ENCODE measurements at regions not wholly inside any gene's neighbourhood (a gene's known extent, or its start where the extent isn't known, plus 50 kb on each side); places are given as distances from the start of the nearest gene placed in this dataset.
"Not testable (repeated sequence)": the region's sequence is repeated elsewhere in the genome, so short reads cannot be mapped to it uniquely, and the experiment has no call there.

- Histone ChIP-seq H3K27ac (ENCODE audit: low read depth, low read length, poor library complexity, severe bottlenecking) (no peak overlapping the region), H3K27me3 (replicated peaks; ENCODE audit: insufficient read depth, low read depth, low read length, poor library complexity) (no peaks in the 10 kb centered on the region), H3K4me3 (ENCODE audit: low read depth, low read length, poor library complexity, severe bottlenecking) (no peak overlapping the region), H3K4me1 (ENCODE audit: insufficient read depth, low read length, poor library complexity, severe bottlenecking) (no peaks in the 10 kb centered on the region), H3K36me3 (ENCODE audit: insufficient read depth, low read length, poor library complexity, severe bottlenecking) (no peaks in the 10 kb centered on the region), H3K9me3 (ENCODE audit: low read depth, low read length, poor library complexity, severe bottlenecking) (no peaks in the 10 kb centered on the region)
- no peak for TF ChIP-seq EZH2 (IDR thresholded peaks at IDR 0.05; ENCODE audit: borderline replicate concordance, low read depth, low read length, poor library complexity, severe bottlenecking)
- TF ChIP-seq CTCF (conservative IDR thresholded peaks at IDR 0.05; ENCODE audit: low read depth, low read length): no peak
- POLR2A ChIA-PET (ENCODE audit: low non-redundant PET): no interaction called here
- no peak for DNase-seq (ENCODE audit: low spot score)
- no TSS peak for BruUV-seq (replicated peaks)
- CTCF ChIA-PET: no interaction called here
- intact Hi-C loops (cut with micrococcal nuclease; ENCODE audit: unreplicated experiment): no loop called here
Observed at GRCh38 chr5:103679873-103680272, 117.3 kb upstream of the NUDT12 start.

DNA sequence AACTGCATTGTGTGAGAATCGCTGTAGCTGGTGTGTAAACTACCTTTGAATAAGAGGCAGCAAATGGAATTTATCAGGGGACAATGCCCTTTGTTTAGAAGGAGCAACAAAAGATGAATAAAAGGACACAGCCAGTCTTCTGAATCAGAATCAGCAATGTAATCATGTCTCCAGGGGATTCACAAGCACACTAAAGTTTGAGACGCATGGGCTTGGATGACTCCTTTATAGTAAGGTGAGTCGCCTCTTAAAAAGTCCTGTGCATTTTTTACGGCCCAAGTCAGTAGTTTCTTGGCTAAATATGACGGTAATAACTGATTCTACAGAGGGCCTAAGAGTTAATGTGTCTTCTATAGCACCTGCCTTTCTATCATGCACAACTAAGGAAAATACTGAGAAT lies 113.6 kb upstream of the NUDT12 start:
- BruUV-seq (replicated peaks); POLR2A ChIA-PET (ENCODE audit: low non-redundant PET); H3K4me1 ChIP-seq (ENCODE audit: insufficient read depth, low read length, poor library complexity, severe bottlenecking); DNase-seq (ENCODE audit: low spot score); H3K27me3 ChIP-seq (replicated peaks; ENCODE audit: insufficient read depth, low read depth, low read length, poor library complexity); H3K27ac ChIP-seq (ENCODE audit: low read depth, low read length, poor library complexity, severe bottlenecking); H3K9me3 ChIP-seq (ENCODE audit: low read depth, low read length, poor library complexity, severe bottlenecking); H3K4me3 ChIP-seq (ENCODE audit: low read depth, low read length, poor library complexity, severe bottlenecking); CTCF ChIA-PET; intact Hi-C loops (cut with micrococcal nuclease; ENCODE audit: unreplicated experiment); H3K36me3 ChIP-seq (ENCODE audit: insufficient read depth, low read length, poor library complexity, severe bottlenecking): not testable (repeated sequence)

DNA sequence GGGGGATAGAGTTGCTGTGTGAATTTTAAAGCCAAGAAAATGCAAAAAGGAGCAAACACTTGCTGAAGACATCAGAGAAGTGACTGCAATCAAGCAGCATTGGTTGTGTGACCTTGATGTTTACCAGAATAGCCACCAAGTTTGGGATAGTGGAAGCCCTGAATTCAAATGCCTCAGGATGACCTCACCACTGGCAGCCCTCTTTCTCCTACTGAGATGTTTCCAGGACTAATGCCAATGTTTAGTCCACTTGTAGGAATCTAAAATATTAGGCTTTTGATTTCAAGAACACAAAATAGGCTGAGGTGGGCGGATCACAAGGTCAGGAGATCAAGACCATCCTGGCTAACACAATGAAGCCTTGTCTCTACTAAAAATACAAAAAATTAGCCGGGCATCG lies 112.2 kb upstream of the NUDT12 start:
- POLR2A ChIA-PET (ENCODE audit: low non-redundant PET): no interaction called here

More for the DNA sequence above, 112.2 kb upstream of the NUDT12 start:
- Histone ChIP-seq H3K9me3 (ENCODE audit: low read depth, low read length, poor library complexity, severe bottlenecking) (no peaks in the 10 kb centered on the region), H3K4me3 (ENCODE audit: low read depth, low read length, poor library complexity, severe bottlenecking) (no peak overlapping the region), H3K27me3 (replicated peaks; ENCODE audit: insufficient read depth, low read depth, low read length, poor library complexity) (no peaks in the 10 kb centered on the region), H3K27ac (ENCODE audit: low read depth, low read length, poor library complexity, severe bottlenecking) (no peak overlapping the region), H3K4me1 (ENCODE audit: insufficient read depth, low read length, poor library complexity, severe bottlenecking) (no peaks in the 10 kb centered on the region), H3K36me3 (ENCODE audit: insufficient read depth, low read length, poor library complexity, severe bottlenecking) (no peaks in the 10 kb centered on the region)
- BruUV-seq (replicated peaks): no TSS peak
- intact Hi-C loops (cut with micrococcal nuclease; ENCODE audit: unreplicated experiment): no loop called here
- DNase-seq (ENCODE audit: low spot score): no peak
- CTCF ChIA-PET: no interaction called here
- no peak for TF ChIP-seq CTCF (conservative IDR thresholded peaks at IDR 0.05; ENCODE audit: low read depth, low read length)
- TF ChIP-seq EZH2 (IDR thresholded peaks at IDR 0.05; ENCODE audit: borderline replicate concordance, low read depth, low read length, poor library complexity, severe bottlenecking): no peak

All from A673 (cell line).